K562 (cell line): ENCODE measurements at regions not wholly inside any gene's neighbourhood (a gene's known extent, or its start where the extent isn't known, plus 50 kb on each side); places are given as distances from the start of the nearest gene placed in this dataset.

Source experiments
- ARNT ChIP-seq, 2 experiments: fragments of 450-650 bp; IDR thresholded peaks; 2 replicates each; pipeline ENCODE4 v1.6.1; 2016; ENCODE audit warnings: mild to moderate bottlenecking in 1 of 2
- BDP1 ChIP-seq: IDR thresholded peaks from 3 replicates; pipeline ENCODE4 v1.6.1; 2011; ENCODE audit not compliant: insufficient read length, insufficient read depth
- CAMTA2 ChIP-seq: fragments of 250-450 bp; sonication (Bioruptor Pico); conservative IDR thresholded peaks from 2 replicates; pipeline ENCODE4 v1.5.1; 2022
- CBX1 ChIP-seq: sonication (generic); IDR thresholded peaks from 2 replicates; pipeline ENCODE4 v1.6.1; 2016; ENCODE audit warnings: antibody characterized with exemption, low read depth, mild to moderate bottlenecking
- CHD1 ChIP-seq: fragments of 200-600 bp; sonication (generic); IDR thresholded peaks from one replicate; pipeline ENCODE4 v1.6.1; 2012; ENCODE audit warnings: mild to moderate bottlenecking, moderate library complexity, low read length, inconsistent platforms
- ERF ChIP-seq: fragments of 450-650 bp; formaldehyde crosslinking; IDR thresholded peaks from 2 replicates; pipeline ENCODE4 v1.4.0; 2020; ENCODE audit warnings: mild to moderate bottlenecking, mixed read lengths
- GTF2E2 ChIP-seq: fragments of 200-800 bp; sonication (Bioruptor generic); IDR thresholded peaks from 2 replicates; pipeline ENCODE4 v1.6.1; 2016; ENCODE audit warnings: missing genetic modification characterization, missing compliant biosample characterization
- HCFC1 ChIP-seq: IDR thresholded peaks from 2 replicates; pipeline ENCODE4 v1.6.1; 2012; ENCODE audit warnings: low read depth, low read length, improper control_type of control experiment
- LEF1 ChIP-seq: fragments of 450-650 bp; IDR thresholded peaks from 2 replicates; pipeline ENCODE4 v1.6.1; 2016; ENCODE audit warnings: mild to moderate bottlenecking
- MEF2A ChIP-seq: IDR thresholded peaks from 2 replicates; pipeline ENCODE4 v1.6.1; 2011; ENCODE audit warnings: low read depth, mild to moderate bottlenecking, low read length, moderate library complexity; ENCODE audit not compliant: control insufficient read depth
- PTTG1 ChIP-seq: fragments of 450-650 bp; IDR thresholded peaks from 2 replicates; pipeline ENCODE4 v1.6.1; 2016; ENCODE audit warnings: low read depth, mild to moderate bottlenecking, missing genetic modification characterization, missing compliant biosample characterization
- ZNF224 ChIP-seq: sonication (generic); formaldehyde crosslinking; IDR thresholded peaks from 2 replicates; pipeline ENCODE4 v1.8.0; 2022; ENCODE audit warnings: mild to moderate bottlenecking, missing genetic modification reagents
- ZNF79 ChIP-seq: fragments of 250-450 bp; sonication (Bioruptor Pico); IDR thresholded peaks from 2 replicates; pipeline ENCODE4 v1.4.0; 2020; ENCODE audit warnings: low read depth, mild to moderate bottlenecking, moderate library complexity
- TF ChIP-seq, protein P1 (sequence below): fragments of 450-650 bp; IDR thresholded peaks from 2 replicates; pipeline ENCODE4 v1.6.1; 2014; ENCODE audit warnings: low read depth, mild to moderate bottlenecking, moderate library complexity, borderline replicate concordance
- TF ChIP-seq, protein P2 (sequence below), 2 experiments: fragments of 200-800 bp in 1 of 2; sonication (Bioruptor generic) in 1 of 2; sonication (generic) in 1 of 2; formaldehyde crosslinking in 1 of 2; IDR thresholded peaks in 1 of 2; conservative IDR thresholded peaks in 1 of 2; 2 replicates each; pipeline versions ENCODE4 v1.5.0 to v1.6.1; 2016 to 2020; ENCODE audit warnings: missing compliant biosample characterization in 1 of 2, missing genetic modification characterization in 1 of 2, missing genetic modification reagents in 1 of 2
- TF ChIP-seq, protein P3 (sequence below): sonication (generic); formaldehyde crosslinking; IDR thresholded peaks from 2 replicates; pipeline ENCODE4 v1.8.0; 2023; ENCODE audit warnings: missing genetic modification reagents, mild to moderate bottlenecking, borderline replicate concordance
- TF ChIP-seq, protein P4 (sequence below): conservative IDR thresholded peaks from 2 replicates; pipeline ENCODE4 v1.6.1; 2011; ENCODE audit warnings: low read depth, mild to moderate bottlenecking, low read length; ENCODE audit not compliant: control insufficient read depth

DNA sequence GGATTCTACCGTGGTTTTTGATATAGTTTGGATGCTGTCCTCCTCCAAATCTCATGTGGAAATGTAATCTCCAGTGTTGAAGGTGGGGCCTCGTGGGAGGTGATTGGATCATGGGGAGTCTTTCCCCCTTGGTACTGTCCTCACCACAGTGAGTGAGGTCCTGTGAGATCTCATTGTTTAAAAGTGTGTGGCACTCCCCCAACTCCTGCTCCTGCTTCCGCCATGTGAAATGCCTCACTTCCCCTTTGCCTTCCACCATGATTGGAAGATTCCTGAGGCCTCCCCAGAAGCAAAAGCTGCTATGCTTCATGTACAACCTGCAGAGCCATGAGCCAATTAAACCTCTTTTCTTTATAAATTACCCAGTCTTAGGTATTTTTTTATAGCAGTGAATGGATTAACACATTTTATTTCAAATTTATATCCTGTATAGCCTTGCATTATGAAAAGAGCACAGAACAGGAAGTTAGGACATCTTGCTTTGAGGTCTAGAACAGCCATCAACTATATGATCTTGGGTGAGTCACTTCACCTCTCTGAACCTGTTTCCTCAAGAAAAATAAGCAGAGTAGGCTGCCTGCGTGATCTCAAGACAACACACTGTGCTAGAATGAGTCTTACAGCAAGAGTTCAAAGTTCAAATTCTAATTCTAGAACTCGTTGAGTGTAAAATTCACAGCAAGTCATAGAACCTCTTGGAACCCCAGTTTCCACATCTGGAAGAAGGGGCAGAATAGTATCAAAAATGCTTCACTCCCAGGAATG lies 160.9 kb upstream of the EEA1 start (continued):
- TF ChIP-seq, protein P1, sequence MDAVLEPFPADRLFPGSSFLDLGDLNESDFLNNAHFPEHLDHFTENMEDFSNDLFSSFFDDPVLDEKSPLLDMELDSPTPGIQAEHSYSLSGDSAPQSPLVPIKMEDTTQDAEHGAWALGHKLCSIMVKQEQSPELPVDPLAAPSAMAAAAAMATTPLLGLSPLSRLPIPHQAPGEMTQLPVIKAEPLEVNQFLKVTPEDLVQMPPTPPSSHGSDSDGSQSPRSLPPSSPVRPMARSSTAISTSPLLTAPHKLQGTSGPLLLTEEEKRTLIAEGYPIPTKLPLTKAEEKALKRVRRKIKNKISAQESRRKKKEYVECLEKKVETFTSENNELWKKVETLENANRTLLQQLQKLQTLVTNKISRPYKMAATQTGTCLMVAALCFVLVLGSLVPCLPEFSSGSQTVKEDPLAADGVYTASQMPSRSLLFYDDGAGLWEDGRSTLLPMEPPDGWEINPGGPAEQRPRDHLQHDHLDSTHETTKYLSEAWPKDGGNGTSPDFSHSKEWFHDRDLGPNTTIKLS: peak; percentile 88; the same call in 1 of the 2 replicates
- TF ChIP-seq HCFC1: no peak
- TF ChIP-seq ZNF224 (CRISPR knock-in tag): no peak
- TF ChIP-seq, protein P2, sequence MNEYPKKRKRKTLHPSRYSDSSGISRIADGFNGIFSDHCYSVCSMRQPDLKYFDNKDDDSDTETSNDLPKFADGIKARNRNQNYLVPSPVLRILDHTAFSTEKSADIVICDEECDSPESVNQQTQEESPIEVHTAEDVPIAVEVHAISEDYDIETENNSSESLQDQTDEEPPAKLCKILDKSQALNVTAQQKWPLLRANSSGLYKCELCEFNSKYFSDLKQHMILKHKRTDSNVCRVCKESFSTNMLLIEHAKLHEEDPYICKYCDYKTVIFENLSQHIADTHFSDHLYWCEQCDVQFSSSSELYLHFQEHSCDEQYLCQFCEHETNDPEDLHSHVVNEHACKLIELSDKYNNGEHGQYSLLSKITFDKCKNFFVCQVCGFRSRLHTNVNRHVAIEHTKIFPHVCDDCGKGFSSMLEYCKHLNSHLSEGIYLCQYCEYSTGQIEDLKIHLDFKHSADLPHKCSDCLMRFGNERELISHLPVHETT (CRISPR knock-in tag; conservative IDR thresholded peaks at IDR 0.05 in 1 of 2, IDR thresholded peaks at IDR 0.05 in 1 of 2): 0 out of 4 replicates have a peak, but pooled peaks of 1 of the 2 experiments have one; percentile 66
- no peak for TF ChIP-seq ZNF79
- TF ChIP-seq CHD1: no peak
- no peak for TF ChIP-seq BDP1
- no peak for TF ChIP-seq GTF2E2
- TF ChIP-seq ARNT (IDR thresholded peaks at IDR 0.05): peak in 1 of 2 experiments; percentile 85; a peak in 2 of 4 replicates
- TF ChIP-seq ERF (CRISPR knock-in tag): no peak
- no peak for TF ChIP-seq PTTG1
- TF ChIP-seq LEF1: no peak
- no peak for TF ChIP-seq CBX1
- TF ChIP-seq, protein P3, sequence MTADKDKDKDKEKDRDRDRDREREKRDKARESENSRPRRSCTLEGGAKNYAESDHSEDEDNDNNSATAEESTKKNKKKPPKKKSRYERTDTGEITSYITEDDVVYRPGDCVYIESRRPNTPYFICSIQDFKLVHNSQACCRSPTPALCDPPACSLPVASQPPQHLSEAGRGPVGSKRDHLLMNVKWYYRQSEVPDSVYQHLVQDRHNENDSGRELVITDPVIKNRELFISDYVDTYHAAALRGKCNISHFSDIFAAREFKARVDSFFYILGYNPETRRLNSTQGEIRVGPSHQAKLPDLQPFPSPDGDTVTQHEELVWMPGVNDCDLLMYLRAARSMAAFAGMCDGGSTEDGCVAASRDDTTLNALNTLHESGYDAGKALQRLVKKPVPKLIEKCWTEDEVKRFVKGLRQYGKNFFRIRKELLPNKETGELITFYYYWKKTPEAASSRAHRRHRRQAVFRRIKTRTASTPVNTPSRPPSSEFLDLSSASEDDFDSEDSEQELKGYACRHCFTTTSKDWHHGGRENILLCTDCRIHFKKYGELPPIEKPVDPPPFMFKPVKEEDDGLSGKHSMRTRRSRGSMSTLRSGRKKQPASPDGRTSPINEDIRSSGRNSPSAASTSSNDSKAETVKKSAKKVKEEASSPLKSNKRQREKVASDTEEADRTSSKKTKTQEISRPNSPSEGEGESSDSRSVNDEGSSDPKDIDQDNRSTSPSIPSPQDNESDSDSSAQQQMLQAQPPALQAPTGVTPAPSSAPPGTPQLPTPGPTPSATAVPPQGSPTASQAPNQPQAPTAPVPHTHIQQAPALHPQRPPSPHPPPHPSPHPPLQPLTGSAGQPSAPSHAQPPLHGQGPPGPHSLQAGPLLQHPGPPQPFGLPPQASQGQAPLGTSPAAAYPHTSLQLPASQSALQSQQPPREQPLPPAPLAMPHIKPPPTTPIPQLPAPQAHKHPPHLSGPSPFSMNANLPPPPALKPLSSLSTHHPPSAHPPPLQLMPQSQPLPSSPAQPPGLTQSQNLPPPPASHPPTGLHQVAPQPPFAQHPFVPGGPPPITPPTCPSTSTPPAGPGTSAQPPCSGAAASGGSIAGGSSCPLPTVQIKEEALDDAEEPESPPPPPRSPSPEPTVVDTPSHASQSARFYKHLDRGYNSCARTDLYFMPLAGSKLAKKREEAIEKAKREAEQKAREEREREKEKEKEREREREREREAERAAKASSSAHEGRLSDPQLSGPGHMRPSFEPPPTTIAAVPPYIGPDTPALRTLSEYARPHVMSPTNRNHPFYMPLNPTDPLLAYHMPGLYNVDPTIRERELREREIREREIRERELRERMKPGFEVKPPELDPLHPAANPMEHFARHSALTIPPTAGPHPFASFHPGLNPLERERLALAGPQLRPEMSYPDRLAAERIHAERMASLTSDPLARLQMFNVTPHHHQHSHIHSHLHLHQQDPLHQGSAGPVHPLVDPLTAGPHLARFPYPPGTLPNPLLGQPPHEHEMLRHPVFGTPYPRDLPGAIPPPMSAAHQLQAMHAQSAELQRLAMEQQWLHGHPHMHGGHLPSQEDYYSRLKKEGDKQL (CRISPR knock-in tag): no peak
- peak; percentile 72; the same call in 1 of the 2 replicates for TF ChIP-seq MEF2A
- TF ChIP-seq CAMTA2 (CRISPR knock-in tag): no peak
- TF ChIP-seq, protein P4, sequence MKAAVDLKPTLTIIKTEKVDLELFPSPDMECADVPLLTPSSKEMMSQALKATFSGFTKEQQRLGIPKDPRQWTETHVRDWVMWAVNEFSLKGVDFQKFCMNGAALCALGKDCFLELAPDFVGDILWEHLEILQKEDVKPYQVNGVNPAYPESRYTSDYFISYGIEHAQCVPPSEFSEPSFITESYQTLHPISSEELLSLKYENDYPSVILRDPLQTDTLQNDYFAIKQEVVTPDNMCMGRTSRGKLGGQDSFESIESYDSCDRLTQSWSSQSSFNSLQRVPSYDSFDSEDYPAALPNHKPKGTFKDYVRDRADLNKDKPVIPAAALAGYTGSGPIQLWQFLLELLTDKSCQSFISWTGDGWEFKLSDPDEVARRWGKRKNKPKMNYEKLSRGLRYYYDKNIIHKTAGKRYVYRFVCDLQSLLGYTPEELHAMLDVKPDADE: no peak
